A549 (cell line): ENCODE measurements at regions not wholly inside any gene's neighbourhood (a gene's known extent, or its start where the extent isn't known, plus 50 kb on each side); places are given as distances from the start of the nearest gene placed in this dataset.

Source experiments
- ATAC-seq, 2 experiments: fragments of 200-7000 bp in 1 of 2; fragments of >200 bp in 1 of 2; cut with Nextera tagmentation in 1 of 2; cut with Tn5 transposase in 1 of 2; 3 replicates each; pipeline versions ENCODE4 v1.8.0 to v1.9.1; 2018 to 2020; ENCODE audit warnings: mild to moderate bottlenecking in 1 of 2, moderate library complexity in 1 of 2
- CTCF ChIA-PET: fragments of 300-600 bp; sonication (Branson Sonifier 250); formaldehyde crosslinking; extraction: SDS; loops from one replicate; lab custom pipeline; 2021; ENCODE audit warnings: antibody characterized with exemption, inconsistent platforms; lab: Yijun Ruan, JAX
- POLR2A ChIA-PET: fragments of 350-600 bp; formaldehyde crosslinking; extraction: SDS; loops from one replicate; lab custom pipeline; 2021; ENCODE audit warnings: antibody characterized with exemption, inconsistent platforms; lab: Yijun Ruan, JAX
- DNase-seq, 2 experiments: peaks; one replicate each; pipeline versions ENCODE4 v3.0.0 to v3.0.0-alpha.2; 2011 to 2016; ENCODE audit warnings: low read depth in 1 of 2, low spot score in 1 of 2
- FAIRE-seq: peaks from 2 replicates; lab custom pipeline; 2011; peaks lifted over from hg19 to GRCh38; lab: Jason Lieb, UNC
- H3K27ac ChIP-seq, 2 experiments: fragments of >200 bp; sonication (Bioruptor Twin); formaldehyde crosslinking; 3 replicates each; pipeline ENCODE4 v1.5.1; 2016 to 2017
- H3K4me1 ChIP-seq: fragments of >200 bp; sonication (Bioruptor Twin); formaldehyde crosslinking; 3 replicates; pipeline ENCODE4 v1.6.1; 2016
- H3K4me2 ChIP-seq: fragments of >200 bp; sonication (Bioruptor Twin); formaldehyde crosslinking; 3 replicates; pipeline ENCODE4 v1.6.1; 2016
- H3K4me3 ChIP-seq: fragments of >200 bp; sonication (Bioruptor Twin); formaldehyde crosslinking; 3 replicates; pipeline ENCODE4 v1.5.1; 2016
- H3K9me3 ChIP-seq: fragments of >200 bp; sonication (Bioruptor Twin); formaldehyde crosslinking; 3 replicates; pipeline ENCODE4 v1.6.1; 2016
- CBX2 ChIP-seq: fragments of 200-600 bp; sonication (generic); IDR thresholded peaks from 2 replicates; pipeline ENCODE4 v1.6.1; 2016; ENCODE audit warnings: low read depth, mild to moderate bottlenecking, borderline replicate concordance
- CBX8 ChIP-seq: fragments of 200-600 bp; sonication (generic); IDR thresholded peaks from 2 replicates; pipeline ENCODE4 v1.6.1; 2016
- CHD2 ChIP-seq: fragments of 150-350 bp; IDR thresholded peaks from 2 replicates; pipeline ENCODE4 v1.6.1; 2014; ENCODE audit warnings: low read length; ENCODE audit not compliant: partially characterized antibody
- CHD4 ChIP-seq: fragments of 200-600 bp; sonication (generic); IDR thresholded peaks from 2 replicates; pipeline ENCODE4 v1.6.1; 2016; ENCODE audit warnings: antibody characterized with exemption, mild to moderate bottlenecking, borderline replicate concordance
- EP300 ChIP-seq, 2 experiments: fragments of >200 bp; sonication (Bioruptor Twin); formaldehyde crosslinking; IDR thresholded peaks; 2 replicates in 1 of 2; 3 replicates in 1 of 2; pipeline ENCODE4 v1.6.1; 2016 to 2017
- FOSB ChIP-seq: fragments of 250-450 bp; sonication (Bioruptor Pico); IDR thresholded peaks from 2 replicates; pipeline ENCODE4 v1.5.0; 2020; ENCODE audit warnings: mild to moderate bottlenecking, moderate library complexity
- FOXS1 ChIP-seq: fragments of 250-450 bp; sonication (Bioruptor Pico); IDR thresholded peaks from 2 replicates; pipeline ENCODE4 v1.5.0; 2020; ENCODE audit warnings: mild to moderate bottlenecking, moderate library complexity
- HDAC2 ChIP-seq: fragments of 200-600 bp; sonication (generic); IDR thresholded peaks from 2 replicates; pipeline ENCODE4 v1.6.1; 2016
- HOXA7 ChIP-seq: fragments of 250-450 bp; sonication (Bioruptor Pico); IDR thresholded peaks from 2 replicates; pipeline ENCODE4 v1.5.0; 2020; ENCODE audit warnings: mild to moderate bottlenecking, moderate library complexity
- HOXB5 ChIP-seq: fragments of 250-450 bp; sonication (Bioruptor Pico); IDR thresholded peaks from 2 replicates; pipeline ENCODE4 v1.5.0; 2020; ENCODE audit warnings: mild to moderate bottlenecking, moderate library complexity
- KDM1A ChIP-seq: fragments of 200-600 bp; sonication (generic); IDR thresholded peaks from 2 replicates; pipeline ENCODE4 v1.6.1; 2016; ENCODE audit warnings: low read depth, mild to moderate bottlenecking
- MAFK ChIP-seq: fragments of 450-650 bp; IDR thresholded peaks from 2 replicates; pipeline ENCODE4 v1.6.1; 2014; ENCODE audit not compliant: partially characterized antibody
- NR3C1 ChIP-seq: fragments of >200 bp; sonication (Bioruptor Twin); formaldehyde crosslinking; IDR thresholded peaks from 3 replicates; pipeline ENCODE4 v1.6.1; 2017
- PHF8 ChIP-seq: fragments of 200-600 bp; sonication (generic); IDR thresholded peaks from 2 replicates; pipeline ENCODE4 v1.6.1; 2016; ENCODE audit warnings: low read depth, mild to moderate bottlenecking, antibody characterized with exemption, moderate library complexity, borderline replicate concordance
- POLR2A ChIP-seq: IDR thresholded peaks from 2 replicates; pipeline ENCODE4 v1.6.1; 2012; ENCODE audit warnings: mild to moderate bottlenecking, low read length
- RARB ChIP-seq: fragments of 250-450 bp; sonication (Bioruptor Pico); IDR thresholded peaks from 2 replicates; pipeline ENCODE4 v1.8.0; 2021; ENCODE audit warnings: mild to moderate bottlenecking, moderate library complexity
- RFX5 ChIP-seq: fragments of 450-650 bp; IDR thresholded peaks from 2 replicates; pipeline ENCODE4 v1.7.1; 2014; ENCODE audit warnings: antibody characterized with exemption, mild to moderate bottlenecking, moderate library complexity
- RNF2 ChIP-seq: fragments of 200-600 bp; sonication (generic); IDR thresholded peaks from 2 replicates; pipeline ENCODE4 v1.6.1; 2016; ENCODE audit warnings: low read depth, mild to moderate bottlenecking, antibody characterized with exemption, moderate library complexity, borderline replicate concordance
- SMC3 ChIP-seq: fragments of >200 bp; sonication (Bioruptor Twin); formaldehyde crosslinking; IDR thresholded peaks from 3 replicates; pipeline ENCODE4 v1.6.1; 2018; ENCODE audit warnings: inconsistent platforms
- TFCP2L1 ChIP-seq: fragments of 250-450 bp; sonication (Bioruptor Pico); IDR thresholded peaks from 2 replicates; pipeline ENCODE4 v1.5.0; 2021; ENCODE audit warnings: mild to moderate bottlenecking
- TP53 ChIP-seq: fragments of 250-450 bp; sonication (Bioruptor Pico); IDR thresholded peaks from 2 replicates; pipeline ENCODE4 v1.5.0; 2021; ENCODE audit warnings: mild to moderate bottlenecking, moderate library complexity
- USF2 ChIP-seq: fragments of 450-650 bp; IDR thresholded peaks from 2 replicates; pipeline ENCODE4 v1.6.1; 2014; ENCODE audit warnings: antibody characterized with exemption
- ZNF302 ChIP-seq: fragments of 250-450 bp; sonication (Bioruptor Pico); IDR thresholded peaks from 2 replicates; pipeline ENCODE4 v1.9.0; 2021; ENCODE audit warnings: inconsistent platforms, mild to moderate bottlenecking, moderate library complexity
- ZSCAN20 ChIP-seq: fragments of 250-450 bp; sonication (Bioruptor Pico); IDR thresholded peaks from 2 replicates; pipeline ENCODE4 v1.8.0; 2022; ENCODE audit warnings: mild to moderate bottlenecking, moderate library complexity
- WGBS: methylation state at CpG from one replicate; pipeline ENCODE4 v1.1.6; 2017; ENCODE audit errors: missing lambda C conversion rate; 5-methylcytosine and 5-hydroxymethylcytosine counted together
- TF ChIP-seq, protein P1 (sequence below): IDR thresholded peaks from 2 replicates; pipeline ENCODE4 v1.6.1; 2012; ENCODE audit warnings: low read depth, borderline replicate concordance
- TF ChIP-seq, protein P2 (sequence below): IDR thresholded peaks from 2 replicates; pipeline ENCODE4 v1.6.1; 2012
- TF ChIP-seq, protein P3 (sequence below): fragments of 250-450 bp; sonication (Bioruptor Pico); IDR thresholded peaks from 2 replicates; pipeline ENCODE4 v1.5.0; 2021; ENCODE audit warnings: mild to moderate bottlenecking, moderate library complexity, borderline replicate concordance
- TF ChIP-seq, protein P4 (sequence below): fragments of 150-350 bp; IDR thresholded peaks from 2 replicates; pipeline ENCODE4 v1.6.1; 2014; ENCODE audit warnings: low read depth, mild to moderate bottlenecking, low read length

DNA sequence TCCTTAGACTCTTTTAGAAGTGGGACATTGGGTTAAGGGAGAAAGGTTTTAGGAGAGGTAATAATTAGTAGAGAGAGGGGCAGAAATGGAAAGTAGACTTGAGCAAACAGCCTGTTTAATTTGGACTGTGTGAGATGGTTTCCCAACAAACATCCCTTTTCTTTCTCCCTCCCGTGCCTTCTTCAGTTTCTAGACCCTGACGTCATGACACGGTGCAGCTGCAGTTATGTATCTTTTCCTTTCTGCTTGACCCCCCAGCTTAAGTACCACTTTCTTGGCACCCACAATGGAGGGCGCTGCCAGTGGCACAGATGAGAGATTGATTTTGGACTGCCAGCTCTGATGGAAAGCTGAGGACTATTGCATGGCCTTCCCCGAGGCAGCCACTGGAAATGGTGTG, 86.9 kb upstream of the FAM136A start:
- CTCF ChIA-PET = interaction anchor here (0.9 to 1.2 kb wide), 3 partner anchors 35 to 229 kb away, joined by 3 read pairs; no protein-coding TSS in a partner anchor
- POLR2A ChIA-PET = no interaction called here
- no peaks in the 10 kb centered on the region for H3K4me1 ChIP-seq

GRCh38 chr2:70388128-70388527, 86.3 kb upstream of the FAM136A start:
- no peak overlapping the region for H3K4me3 ChIP-seq
- no peaks in the 10 kb centered on the region for H3K4me1 ChIP-seq
- 73% methylated on average over 1 of the region's 1 CpG for WGBS
- TF ChIP-seq SMC3 (no peak), FOXS1 (CRISPR knock-in tag) (no peak), ZSCAN20 (CRISPR knock-in tag) (no peak), KDM1A (no peak), NR3C1 (no peak), RFX5 (no peak), FOSB (no peak), PHF8 (no peak), TP53 (CRISPR knock-in tag) (no peak), HDAC2 (no peak), CHD4 (no peak), POLR2A (no peak), USF2 (no peak), RARB (CRISPR knock-in tag) (no peak), TFCP2L1 (CRISPR knock-in tag) (no peak), RNF2 (no peak), EP300 (IDR thresholded peaks at IDR 0.05) (no peak)
- TF ChIP-seq, protein P1, sequence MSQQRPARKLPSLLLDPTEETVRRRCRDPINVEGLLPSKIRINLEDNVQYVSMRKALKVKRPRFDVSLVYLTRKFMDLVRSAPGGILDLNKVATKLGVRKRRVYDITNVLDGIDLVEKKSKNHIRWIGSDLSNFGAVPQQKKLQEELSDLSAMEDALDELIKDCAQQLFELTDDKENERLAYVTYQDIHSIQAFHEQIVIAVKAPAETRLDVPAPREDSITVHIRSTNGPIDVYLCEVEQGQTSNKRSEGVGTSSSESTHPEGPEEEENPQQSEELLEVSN = no peak
- TF ChIP-seq, protein P2, sequence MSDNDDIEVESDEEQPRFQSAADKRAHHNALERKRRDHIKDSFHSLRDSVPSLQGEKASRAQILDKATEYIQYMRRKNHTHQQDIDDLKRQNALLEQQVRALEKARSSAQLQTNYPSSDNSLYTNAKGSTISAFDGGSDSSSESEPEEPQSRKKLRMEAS = no peak
- TF ChIP-seq, all 56 proteins: peak for 0
- H3K9me3 ChIP-seq = no peaks in the 10 kb centered on the region
- POLR2A ChIA-PET = no interaction called here
- ATAC-seq = no peak
- FAIRE-seq = no peak
- CTCF ChIA-PET = interaction anchor here (0.7 to 1.4 kb wide), 3 partner anchors 15 to 63 kb away, joined by 3 to 5 read pairs (median 3); no protein-coding TSS in a partner anchor
- no peak overlapping the region for H3K27ac ChIP-seq
- no peak overlapping the region for H3K4me2 ChIP-seq
- no peak for DNase-seq

More for the DNA sequence above, 86.9 kb upstream of the FAM136A start:
- DNase-seq = no peak
- TF ChIP-seq, protein P3, sequence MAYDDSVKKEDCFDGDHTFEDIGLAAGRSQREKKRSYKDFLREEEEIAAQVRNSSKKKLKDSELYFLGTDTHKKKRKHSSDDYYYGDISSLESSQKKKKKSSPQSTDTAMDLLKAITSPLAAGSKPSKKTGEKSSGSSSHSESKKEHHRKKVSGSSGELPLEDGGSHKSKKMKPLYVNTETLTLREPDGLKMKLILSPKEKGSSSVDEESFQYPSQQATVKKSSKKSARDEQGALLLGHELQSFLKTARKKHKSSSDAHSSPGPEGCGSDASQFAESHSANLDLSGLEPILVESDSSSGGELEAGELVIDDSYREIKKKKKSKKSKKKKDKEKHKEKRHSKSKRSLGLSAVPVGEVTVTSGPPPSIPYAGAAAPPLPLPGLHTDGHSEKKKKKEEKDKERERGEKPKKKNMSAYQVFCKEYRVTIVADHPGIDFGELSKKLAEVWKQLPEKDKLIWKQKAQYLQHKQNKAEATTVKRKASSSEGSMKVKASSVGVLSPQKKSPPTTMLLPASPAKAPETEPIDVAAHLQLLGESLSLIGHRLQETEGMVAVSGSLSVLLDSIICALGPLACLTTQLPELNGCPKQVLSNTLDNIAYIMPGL (CRISPR knock-in tag) = no peak
- TF ChIP-seq CBX2 (no peak), RNF2 (no peak), HOXB5 (no peak), ZNF302 (no peak), CBX8 (no peak), CHD2 (no peak), HOXA7 (CRISPR knock-in tag) (no peak), MAFK (no peak)
- TF ChIP-seq, protein P4, sequence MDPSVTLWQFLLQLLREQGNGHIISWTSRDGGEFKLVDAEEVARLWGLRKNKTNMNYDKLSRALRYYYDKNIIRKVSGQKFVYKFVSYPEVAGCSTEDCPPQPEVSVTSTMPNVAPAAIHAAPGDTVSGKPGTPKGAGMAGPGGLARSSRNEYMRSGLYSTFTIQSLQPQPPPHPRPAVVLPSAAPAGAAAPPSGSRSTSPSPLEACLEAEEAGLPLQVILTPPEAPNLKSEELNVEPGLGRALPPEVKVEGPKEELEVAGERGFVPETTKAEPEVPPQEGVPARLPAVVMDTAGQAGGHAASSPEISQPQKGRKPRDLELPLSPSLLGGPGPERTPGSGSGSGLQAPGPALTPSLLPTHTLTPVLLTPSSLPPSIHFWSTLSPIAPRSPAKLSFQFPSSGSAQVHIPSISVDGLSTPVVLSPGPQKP = no peak
- TF ChIP-seq, protein P1 = no peak
- WGBS = 60% methylated on average over 5 of the region's 5 CpGs
- no peak for FAIRE-seq
- no peaks in the 10 kb centered on the region for H3K9me3 ChIP-seq
- H3K27ac ChIP-seq = no peak overlapping the region
- no peak overlapping the region for H3K4me3 ChIP-seq
- no peak for ATAC-seq
- no peak overlapping the region for H3K4me2 ChIP-seq
